PC-9 (cell line): ENCODE measurements at regions not wholly inside any gene's neighbourhood (a gene's known extent, or its start where the extent isn't known, plus 50 kb on each side); places are given as distances from the start of the nearest gene placed in this dataset.

Source experiments
- BruUV-seq: library from RNA; stranded (reverse); fragments of 400-500 nt; replicated peaks from 2 replicates; lab custom pipeline; 2021; lab: Mats Ljungman, UMichigan
- CTCF ChIA-PET: fragments of 300-600 bp; sonication (Branson Sonifier 250); formaldehyde crosslinking; loops from one replicate; lab custom pipeline; 2022; ENCODE audit warnings: antibody characterized with exemption; lab: Charles Lee
- POLR2A ChIA-PET: fragments of 300-600 bp; sonication (Branson Sonifier 250); formaldehyde crosslinking; loops from one replicate; lab custom pipeline; 2022; ENCODE audit warnings: antibody characterized with exemption; ENCODE audit not compliant: unreplicated experiment; lab: Charles Lee
- DNase-seq, 2 experiments: peaks; one replicate each; pipeline versions ENCODE4 v3.0.0 to v3.0.0-alpha.2; 2015 to 2022; ENCODE audit warnings: mixed read lengths in 1 of 2
- H2AFZ ChIP-seq: fragments of 200-600 bp; sonication (generic); 2 replicates; pipeline ENCODE4 v1.8.1; 2017; ENCODE audit warnings: antibody characterized with exemption
- H3F3A ChIP-seq: fragments of 200-600 bp; sonication (generic); 2 replicates; pipeline ENCODE4 v1.8.1; 2017; ENCODE audit warnings: antibody characterized with exemption, mild to moderate bottlenecking, low read depth; ENCODE audit not compliant: insufficient read depth
- H3K27ac ChIP-seq: fragments of 200-600 bp; sonication (generic); 2 replicates; pipeline ENCODE4 v1.6.1; 2016; ENCODE audit warnings: mixed run types
- H3K27me3 ChIP-seq: fragments of 200-600 bp; sonication (generic); 2 replicates; pipeline ENCODE4 v1.6.1; 2016; ENCODE audit warnings: low read depth, mixed run types; ENCODE audit not compliant: insufficient read depth
- H3K36me3 ChIP-seq: fragments of 200-600 bp; sonication (generic); 2 replicates; pipeline ENCODE4 v1.6.1; 2016; ENCODE audit warnings: low read depth, mixed run types
- H3K4me1 ChIP-seq: fragments of 200-600 bp; sonication (generic); replicated peaks from 2 replicates; pipeline ENCODE4 v1.6.1; 2016; ENCODE audit warnings: mixed run types; ENCODE audit not compliant: insufficient read depth
- H3K4me2 ChIP-seq: fragments of 200-600 bp; sonication (generic); 2 replicates; pipeline ENCODE4 v1.6.1; 2017; ENCODE audit warnings: mixed run types
- H3K4me3 ChIP-seq: fragments of 200-600 bp; sonication (generic); 2 replicates; pipeline ENCODE4 v1.6.1; 2016; ENCODE audit warnings: mixed run types
- H3K79me2 ChIP-seq: fragments of 200-600 bp; sonication (generic); 2 replicates; pipeline ENCODE4 v1.6.1; 2017; ENCODE audit warnings: low read depth, mixed run types
- H3K9me2 ChIP-seq: fragments of 200-600 bp; sonication (generic); 2 replicates; pipeline ENCODE4 v1.8.1; 2017; ENCODE audit warnings: mild to moderate bottlenecking; ENCODE audit not compliant: insufficient read depth
- H3K9me3 ChIP-seq: fragments of 200-600 bp; sonication (generic); 2 replicates; pipeline ENCODE4 v1.8.1; 2016; ENCODE audit warnings: low read depth; ENCODE audit not compliant: insufficient read depth
- H4K20me1 ChIP-seq: fragments of 200-600 bp; sonication (generic); 2 replicates; pipeline ENCODE4 v1.8.1; 2017; ENCODE audit not compliant: insufficient read depth
- EZH2 ChIP-seq: fragments of 200-600 bp; sonication (generic); IDR thresholded peaks from 2 replicates; pipeline ENCODE4 v1.8.0; 2017; ENCODE audit warnings: antibody characterized with exemption, low read depth
- intact Hi-C: fragments of 100-400 bp; cut with micrococcal nuclease; formaldehyde crosslinking; loops from one replicate; pipeline ENCODE4 v1.10.0; 2022; ENCODE audit not compliant: unreplicated experiment
- TF ChIP-seq, protein P1 (sequence below): fragments of 200-600 bp; sonication (generic); conservative IDR thresholded peaks from 2 replicates; pipeline ENCODE4 v1.6.1; 2017; ENCODE audit warnings: mixed run types, antibody characterized with exemption, mild to moderate bottlenecking, moderate library complexity

DNA sequence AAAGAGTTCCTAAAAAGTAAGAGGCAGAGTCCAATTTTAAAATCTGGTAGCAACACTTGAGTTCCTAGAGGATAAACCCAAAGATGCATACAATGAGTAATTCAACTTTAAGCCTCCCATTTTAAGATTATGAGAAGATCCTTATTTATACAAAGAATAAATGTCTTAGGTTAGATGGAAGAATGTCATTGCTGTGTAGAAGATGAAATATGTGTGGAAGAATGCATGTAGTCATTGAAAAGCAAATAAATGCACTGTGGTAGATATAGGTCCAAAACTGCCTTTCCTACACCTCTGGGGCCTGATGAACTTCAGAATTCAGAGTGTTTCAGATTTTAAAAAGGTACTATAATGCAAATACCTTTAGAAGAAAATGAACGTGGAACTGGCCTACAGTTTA is 58.7 kb upstream of the LRP1B start:
- H4K20me1 ChIP-seq: no peaks in the 10 kb centered on the region
- H3K9me3 ChIP-seq: peaks cover 5% of the 10 kb centered on the region; the same call in 1 of the 2 replicates
- H3K79me2 ChIP-seq: no peaks in the 10 kb centered on the region
- POLR2A ChIA-PET: no interaction called here
- no peaks in the 10 kb centered on the region for H3K27me3 ChIP-seq
- no peak overlapping the region for H3K27ac ChIP-seq
- H3K9me2 ChIP-seq: no peaks in the 10 kb centered on the region
- intact Hi-C loops: loop anchor here (5.0 kb wide), 1 partner anchor 133 kb away; no protein-coding TSS in a partner anchor
- H3F3A ChIP-seq: no peaks in the 10 kb centered on the region
- H3K36me3 ChIP-seq: no peaks in the 10 kb centered on the region
- H3K4me1 ChIP-seq: peaks cover 10% of the 10 kb centered on the region; the same call in 1 of the 2 replicates
- CTCF ChIA-PET: interaction anchor here (0.5 kb wide), 2 partner anchors 401 to 646 kb away, joined by 4 to 6 read pairs; no protein-coding TSS in a partner anchor
- BruUV-seq: no TSS peak
- TF ChIP-seq, protein P1, sequence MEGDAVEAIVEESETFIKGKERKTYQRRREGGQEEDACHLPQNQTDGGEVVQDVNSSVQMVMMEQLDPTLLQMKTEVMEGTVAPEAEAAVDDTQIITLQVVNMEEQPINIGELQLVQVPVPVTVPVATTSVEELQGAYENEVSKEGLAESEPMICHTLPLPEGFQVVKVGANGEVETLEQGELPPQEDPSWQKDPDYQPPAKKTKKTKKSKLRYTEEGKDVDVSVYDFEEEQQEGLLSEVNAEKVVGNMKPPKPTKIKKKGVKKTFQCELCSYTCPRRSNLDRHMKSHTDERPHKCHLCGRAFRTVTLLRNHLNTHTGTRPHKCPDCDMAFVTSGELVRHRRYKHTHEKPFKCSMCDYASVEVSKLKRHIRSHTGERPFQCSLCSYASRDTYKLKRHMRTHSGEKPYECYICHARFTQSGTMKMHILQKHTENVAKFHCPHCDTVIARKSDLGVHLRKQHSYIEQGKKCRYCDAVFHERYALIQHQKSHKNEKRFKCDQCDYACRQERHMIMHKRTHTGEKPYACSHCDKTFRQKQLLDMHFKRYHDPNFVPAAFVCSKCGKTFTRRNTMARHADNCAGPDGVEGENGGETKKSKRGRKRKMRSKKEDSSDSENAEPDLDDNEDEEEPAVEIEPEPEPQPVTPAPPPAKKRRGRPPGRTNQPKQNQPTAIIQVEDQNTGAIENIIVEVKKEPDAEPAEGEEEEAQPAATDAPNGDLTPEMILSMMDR: no peak
- TF ChIP-seq EZH2: no peak
- no peak for DNase-seq
- H2AFZ ChIP-seq: no peak overlapping the region
- no peak overlapping the region for H3K4me2 ChIP-seq
- H3K4me3 ChIP-seq: no peak overlapping the region

DNA sequence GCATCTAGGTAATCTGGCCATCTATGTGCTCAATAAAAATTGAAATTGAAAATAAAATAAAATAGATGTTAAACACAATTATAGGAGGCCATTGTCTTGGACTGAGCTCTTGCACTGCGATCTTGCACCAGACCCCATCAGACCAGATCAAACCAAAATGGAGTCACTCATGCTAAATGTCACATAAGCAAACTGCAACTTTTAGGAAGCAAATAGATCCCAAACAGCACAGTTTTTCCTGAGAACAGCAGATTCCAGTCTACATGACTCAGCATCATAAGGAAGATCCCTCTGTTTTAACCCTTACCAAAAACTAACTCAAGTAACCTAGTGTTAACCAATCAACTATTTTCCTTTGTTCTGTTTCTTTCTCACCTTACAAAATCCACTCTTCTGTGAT is 57.7 kb upstream of the LRP1B start:
- Histone ChIP-seq H3F3A (no peaks in the 10 kb centered on the region), H3K27me3 (no peaks in the 10 kb centered on the region), H3K36me3 (no peaks in the 10 kb centered on the region), H3K4me1 (peaks cover 10% of the 10 kb centered on the region; the same call in 1 of the 2 replicates), H3K27ac (no peak overlapping the region), H3K9me2 (no peaks in the 10 kb centered on the region), H2AFZ (no peak overlapping the region), H4K20me1 (no peaks in the 10 kb centered on the region), H3K4me2 (no peak overlapping the region), H3K79me2 (no peaks in the 10 kb centered on the region), H3K9me3 (peaks cover 5% of the 10 kb centered on the region; the same call in 1 of the 2 replicates), H3K4me3 (no peak overlapping the region)
- ChIA-PET CTCF (no interaction called here), POLR2A (no interaction called here)
- intact Hi-C loops: loop anchor here (5.0 kb wide), 1 partner anchor 134 kb away; no protein-coding TSS in a partner anchor
- BruUV-seq: no TSS peak
- DNase-seq: no peak
- no peak for TF ChIP-seq EZH2
- TF ChIP-seq, protein P1: no peak

DNA sequence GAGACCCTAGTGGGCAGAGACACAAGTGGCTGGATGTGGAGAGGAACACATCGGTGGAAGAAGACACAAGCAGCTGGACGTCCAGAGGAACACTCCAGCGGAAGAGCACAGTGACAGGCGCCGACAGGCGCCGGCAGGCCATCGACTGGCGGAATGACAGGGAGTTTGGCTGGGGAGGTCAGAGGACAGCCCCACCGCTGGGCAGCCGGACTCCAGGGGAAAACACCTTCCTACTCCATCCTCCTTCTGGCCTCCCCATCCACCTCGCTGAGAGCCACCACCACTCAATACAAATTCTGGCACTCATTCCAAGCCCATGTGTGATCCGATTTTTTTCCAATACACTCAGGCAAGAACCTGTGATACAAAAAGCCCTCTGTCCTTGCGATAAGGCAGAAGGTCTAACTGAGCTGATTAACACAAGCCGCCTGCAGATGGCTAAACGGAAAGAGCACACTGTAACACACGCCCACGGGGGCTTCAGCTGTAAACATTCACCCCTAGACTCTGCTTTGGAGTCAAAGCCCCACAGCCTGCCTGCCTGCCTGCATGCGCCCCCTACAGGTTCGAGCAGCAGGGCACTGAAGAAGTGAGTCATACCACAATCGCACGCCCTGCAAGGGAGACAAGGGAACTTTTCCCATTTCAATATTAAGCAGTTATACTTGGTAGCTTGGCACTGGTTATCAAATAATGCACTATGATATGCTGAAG is 50.2 kb upstream of the LRP1B start:
- Histone ChIP-seq H3F3A (no peaks in the 10 kb centered on the region), H3K4me1 (peaks cover 10% of the 10 kb centered on the region; the same call in 1 of the 2 replicates), H3K4me3 (no peak overlapping the region), H2AFZ (no peak overlapping the region), H3K9me2 (no peaks in the 10 kb centered on the region), H3K27ac (no peak overlapping the region), H3K36me3 (no peaks in the 10 kb centered on the region), H3K27me3 (no peaks in the 10 kb centered on the region), H3K79me2 (no peaks in the 10 kb centered on the region), H4K20me1 (no peaks in the 10 kb centered on the region), H3K4me2 (no peak overlapping the region), H3K9me3 (no peaks in the 10 kb centered on the region; the same call in 1 of the 2 replicates)
- BruUV-seq: no TSS peak
- ChIA-PET POLR2A (no interaction called here), CTCF (no interaction called here)
- TF ChIP-seq EZH2: no peak
- TF ChIP-seq, protein P1: peak; percentile 26; the same call in 1 of the 2 replicates
- no peak for DNase-seq
- intact Hi-C loops: no loop called here
